Fibroblast of the aortic adventitia (primary cell): ENCODE measurements at regions not wholly inside any gene's neighbourhood (a gene's known extent, or its start where the extent isn't known, plus 50 kb on each side); places are given as distances from the start of the nearest gene placed in this dataset.
"Not testable (repeated sequence)": the region's sequence is repeated elsewhere in the genome, so short reads cannot be mapped to it uniquely, and the experiment has no call there.

Experiments
- DNase-seq: peaks from one replicate; pipeline ENCODE4 v3.0.0-alpha.2; 2010; ENCODE audit warnings: low read depth
- H3K4me3 ChIP-seq: 2 replicates; pipeline ENCODE4 v1.5.1; 2011; ENCODE audit warnings: low read depth, mild to moderate bottlenecking, control low read depth, low read length, moderate library complexity
- TF ChIP-seq, protein P1 (sequence below): IDR thresholded peaks from 2 replicates; pipeline ENCODE4 v1.5.1; 2011; ENCODE audit warnings: mild to moderate bottlenecking, low read length, control low read depth, inconsistent platforms; ENCODE audit not compliant: insufficient read depth

DNA sequence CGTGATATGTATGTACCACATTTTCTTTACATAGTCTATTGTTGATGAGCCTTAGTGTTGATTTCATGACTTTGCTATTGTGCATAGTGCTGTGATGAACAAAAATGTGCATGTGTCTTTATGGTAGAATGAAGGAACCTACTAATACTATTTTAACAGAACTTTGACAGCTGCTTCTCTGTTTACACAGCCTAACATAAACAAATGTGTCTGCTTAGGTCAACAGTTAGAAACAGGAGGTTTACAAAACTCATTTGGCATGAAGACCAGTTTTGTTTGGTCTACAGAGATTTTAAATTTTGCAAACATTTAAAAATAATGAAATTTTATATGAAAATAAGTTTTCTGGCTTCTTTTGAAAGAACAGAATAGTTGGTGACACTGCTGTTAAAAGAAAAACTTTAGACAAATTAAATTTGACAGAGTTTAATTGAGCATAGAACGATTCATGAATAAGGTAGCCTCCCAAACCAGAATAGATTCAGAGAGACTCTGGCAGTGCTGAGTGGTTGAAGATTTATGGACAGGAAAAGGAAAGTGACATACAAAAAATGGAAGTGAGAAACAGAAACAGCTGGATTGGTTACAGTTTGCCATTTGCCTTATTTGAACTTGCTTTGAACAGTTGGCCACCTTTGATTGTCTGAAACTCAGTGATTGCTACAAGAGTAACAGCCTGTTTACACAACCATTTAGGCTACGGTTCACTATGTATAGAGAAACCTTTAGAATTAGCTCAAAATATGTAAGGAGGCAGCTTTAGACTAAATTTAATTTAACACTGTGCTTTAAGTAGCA lies 715.8 kb upstream of the HS3ST5 start:
- TF ChIP-seq, protein P1, sequence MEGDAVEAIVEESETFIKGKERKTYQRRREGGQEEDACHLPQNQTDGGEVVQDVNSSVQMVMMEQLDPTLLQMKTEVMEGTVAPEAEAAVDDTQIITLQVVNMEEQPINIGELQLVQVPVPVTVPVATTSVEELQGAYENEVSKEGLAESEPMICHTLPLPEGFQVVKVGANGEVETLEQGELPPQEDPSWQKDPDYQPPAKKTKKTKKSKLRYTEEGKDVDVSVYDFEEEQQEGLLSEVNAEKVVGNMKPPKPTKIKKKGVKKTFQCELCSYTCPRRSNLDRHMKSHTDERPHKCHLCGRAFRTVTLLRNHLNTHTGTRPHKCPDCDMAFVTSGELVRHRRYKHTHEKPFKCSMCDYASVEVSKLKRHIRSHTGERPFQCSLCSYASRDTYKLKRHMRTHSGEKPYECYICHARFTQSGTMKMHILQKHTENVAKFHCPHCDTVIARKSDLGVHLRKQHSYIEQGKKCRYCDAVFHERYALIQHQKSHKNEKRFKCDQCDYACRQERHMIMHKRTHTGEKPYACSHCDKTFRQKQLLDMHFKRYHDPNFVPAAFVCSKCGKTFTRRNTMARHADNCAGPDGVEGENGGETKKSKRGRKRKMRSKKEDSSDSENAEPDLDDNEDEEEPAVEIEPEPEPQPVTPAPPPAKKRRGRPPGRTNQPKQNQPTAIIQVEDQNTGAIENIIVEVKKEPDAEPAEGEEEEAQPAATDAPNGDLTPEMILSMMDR = no peak
- DNase-seq = no peak
- H3K4me3 ChIP-seq = no peak overlapping the region

DNA sequence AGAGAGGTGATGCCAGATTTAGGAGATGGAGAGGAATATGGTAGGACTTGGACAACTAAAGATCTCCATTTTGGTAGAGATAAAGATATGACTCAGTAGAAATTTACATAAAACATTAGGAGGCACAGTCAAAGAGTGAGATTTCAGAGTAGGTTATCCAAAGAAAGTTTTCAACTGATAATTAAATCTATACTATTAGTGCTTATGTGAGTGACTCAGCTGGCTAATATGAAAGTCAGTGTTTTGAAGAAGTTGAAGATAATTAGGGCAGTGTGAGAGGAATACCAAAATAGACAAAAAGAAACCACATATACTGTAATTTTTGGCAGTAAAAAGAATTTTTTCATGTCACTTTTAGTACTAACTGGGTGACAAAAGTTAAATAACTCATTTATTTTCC lies 712.8 kb upstream of the HS3ST5 start:
- no peak overlapping the region for H3K4me3 ChIP-seq
- DNase-seq = no peak
- TF ChIP-seq, protein P1 = no peak

DNA sequence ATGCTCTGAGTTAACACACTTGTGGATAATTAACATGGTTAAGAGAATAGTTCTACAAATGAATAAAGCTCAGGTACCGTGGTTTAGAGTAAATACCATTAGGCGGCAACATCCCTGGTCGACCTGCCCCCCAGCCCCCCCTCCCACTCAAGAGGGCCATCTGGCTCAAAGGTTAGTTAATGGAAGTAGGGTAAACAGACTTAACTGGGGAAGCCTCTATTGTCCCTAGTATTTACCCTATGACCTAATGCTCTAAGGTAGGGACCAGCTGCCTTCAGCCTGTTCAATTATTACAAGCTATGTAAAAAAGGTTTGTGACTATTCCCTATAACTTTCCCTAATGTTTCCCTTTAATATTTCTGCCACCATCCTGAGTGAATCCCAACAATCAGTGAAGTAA lies 711.4 kb upstream of the HS3ST5 start:
- H3K4me3 ChIP-seq, DNase-seq: not testable (repeated sequence)

DNA sequence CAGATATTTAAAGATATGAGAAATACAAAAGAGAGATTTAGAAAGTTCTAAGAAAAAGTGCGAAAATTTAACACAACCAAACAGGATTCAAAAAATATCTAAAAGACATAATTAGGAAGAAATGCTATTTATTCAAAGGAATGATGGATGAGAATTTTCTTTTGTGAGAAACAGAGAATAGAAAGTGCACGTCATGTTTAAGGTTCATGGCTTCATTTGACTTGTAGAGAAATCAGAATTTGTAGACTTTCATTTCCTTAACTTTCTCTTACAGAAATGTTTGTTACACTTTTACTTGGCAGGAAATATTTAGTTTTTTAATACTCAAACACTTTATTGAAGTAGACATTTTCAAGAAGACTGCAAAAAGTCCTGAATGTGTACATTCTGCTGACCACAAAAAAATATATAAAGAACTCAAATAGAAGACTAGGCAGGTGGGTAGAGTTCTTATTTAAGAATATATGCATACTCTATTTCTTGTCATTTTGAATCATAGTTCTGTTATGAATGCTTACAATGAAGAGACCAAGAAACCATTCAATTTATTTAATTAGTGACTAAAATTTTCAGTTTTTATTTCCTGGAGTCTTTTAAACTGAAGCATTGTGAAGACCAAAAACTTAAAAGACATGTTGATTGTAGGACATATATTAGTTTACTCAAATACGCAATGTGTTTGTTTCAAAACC lies 710.5 kb upstream of the HS3ST5 start:
- H3K4me3 ChIP-seq = no peak overlapping the region
- TF ChIP-seq, protein P1 = no peak
- no peak for DNase-seq

DNA sequence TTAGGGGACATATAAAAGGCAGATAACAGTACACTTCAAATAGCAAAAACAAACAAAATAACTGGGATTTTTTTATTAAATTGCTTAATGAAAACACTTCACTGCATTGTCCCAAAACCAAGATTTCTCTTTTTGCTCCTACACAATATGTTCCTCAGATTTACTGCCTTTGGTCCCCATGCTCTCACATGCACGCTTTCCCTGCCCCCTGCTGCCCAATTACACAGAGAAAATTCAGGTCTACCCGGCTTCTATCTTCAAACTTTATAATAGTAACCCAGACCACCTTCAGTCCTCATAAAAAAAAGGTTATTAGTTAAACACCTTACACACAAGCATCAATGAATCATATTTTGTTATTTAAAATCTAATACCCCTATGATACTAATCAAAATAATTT lies 673.8 kb upstream of the HS3ST5 start:
- H3K4me3 ChIP-seq = no peak overlapping the region
- TF ChIP-seq, protein P1 = no peak
- no peak for DNase-seq

DNA sequence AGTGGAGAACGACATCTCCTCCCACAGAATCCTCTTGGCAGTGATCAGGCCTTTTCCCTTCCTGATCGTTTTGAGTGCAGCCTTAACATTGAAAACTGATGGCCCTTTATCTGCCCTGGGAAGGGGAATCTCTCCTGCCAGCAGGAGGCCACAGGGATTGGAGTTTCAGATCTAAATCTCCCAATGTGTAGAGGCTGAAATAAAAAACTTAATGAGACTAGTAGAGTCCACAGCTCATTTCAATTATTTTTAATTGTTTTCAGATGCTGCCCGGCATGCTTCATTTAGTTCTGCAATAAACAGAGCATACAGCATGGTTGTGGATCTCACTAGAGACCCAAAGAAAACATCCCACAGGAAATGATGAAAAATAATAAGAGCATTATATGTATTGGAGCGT lies 662.2 kb upstream of the HS3ST5 start:
- DNase-seq = no peak
- no peak overlapping the region for H3K4me3 ChIP-seq
- TF ChIP-seq, protein P1 = no peak

DNA sequence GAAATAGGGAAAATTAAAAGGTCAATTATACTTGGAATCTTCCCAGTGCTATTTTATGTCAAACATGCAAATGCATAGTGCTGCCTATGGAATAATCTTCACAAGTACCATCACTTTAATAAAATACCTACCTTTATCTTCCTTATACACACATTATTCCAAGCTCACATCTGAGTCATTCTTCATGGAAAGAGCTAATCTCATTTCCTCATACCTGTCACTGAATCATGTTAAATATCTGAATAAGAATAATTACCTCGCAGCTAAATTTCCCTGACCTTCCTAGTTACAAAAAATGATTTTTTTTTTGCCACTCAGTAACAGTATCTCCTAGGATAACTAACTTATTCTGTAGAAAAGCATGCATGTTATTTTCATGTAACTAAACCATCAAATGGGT lies 661.4 kb upstream of the HS3ST5 start:
- TF ChIP-seq, protein P1 = no peak
- no peak for DNase-seq
- H3K4me3 ChIP-seq = no peak overlapping the region
